Thyroid gland (tissue), 4 donors: ENCODE measurements at regions not wholly inside any gene's neighbourhood (a gene's known extent, or its start where the extent isn't known, plus 50 kb on each side); places are given as distances from the start of the nearest gene placed in this dataset.

Experiments used
- DNase-seq, 2 donors: peaks; one replicate each; pipeline ENCODE4 v3.0.0-alpha.2; 2019
- H3K27ac ChIP-seq, 3 donors: fragments of 200-600 bp; sonication (generic); 1 replicate in 2 of 3; 2 replicates in 1 of 3; pipeline ENCODE4 v1.5.1; 2016 to 2019; ENCODE audit warnings: mild to moderate bottlenecking in 1 of 3, moderate library complexity in 1 of 3
- H3K27me3 ChIP-seq: fragments of 200-600 bp; sonication (generic); one replicate; pipeline ENCODE4 v1.5.1; 2019
- H3K36me3 ChIP-seq, 2 donors: fragments of 200-600 bp; sonication (generic); one replicate each; pipeline ENCODE4 v1.5.1; 2016 to 2019
- H3K4me1 ChIP-seq, 2 donors: fragments of 200-600 bp; sonication (generic); one replicate each; pipeline ENCODE4 v1.5.1; 2017 to 2019
- H3K4me3 ChIP-seq, 3 donors: fragments of 200-600 bp; sonication (generic); replicated peaks in 1 of 3; 1 replicate in 2 of 3; 2 replicates in 1 of 3; pipeline ENCODE4 v1.5.1; 2016; ENCODE audit warnings: mild to moderate bottlenecking in 1 of 3
- H3K9me3 ChIP-seq: fragments of 200-600 bp; sonication (generic); one replicate; pipeline ENCODE4 v1.5.1; 2017
- CTCF ChIP-seq, 6 experiments: fragments of 200-600 bp in 3 of 6; fragments of 450-650 bp in 3 of 6; sonication (generic) in 3 of 6; IDR thresholded peaks; one replicate each; pipeline ENCODE4 v1.5.1; 2016 to 2019; ENCODE audit warnings: antibody characterized with exemption in 6 of 6, mild to moderate bottlenecking in 2 of 6, inconsistent platforms in 1 of 6, moderate library complexity in 1 of 6
- POLR2A ChIP-seq, 2 donors: fragments of 450-650 bp; IDR thresholded peaks; one replicate each; pipeline ENCODE4 v1.6.1; 2017; ENCODE audit warnings: antibody characterized with exemption in 2 of 2, mild to moderate bottlenecking in 2 of 2, moderate library complexity in 1 of 2
- WGBS, 2 donors: methylation state at CpG; one replicate each; pipeline ENCODE4 v1.1.5; 2017; 5-methylcytosine and 5-hydroxymethylcytosine counted together
- intact Hi-C: fragments of 100-400 bp; cut with DNase I; formaldehyde crosslinking; loops from one replicate; pipeline ENCODE4 v1.15.1; 2023

GRCh38 chr2:236879416-236879963 is 206.2 kb upstream of the COPS8 start:
- no peak for TF ChIP-seq POLR2A (IDR thresholded peaks at IDR 0.05)
- WGBS, 2 donors: 53 to 71% methylated on average over 3 of the region's 3 CpGs
- H3K4me3 ChIP-seq: no peak overlapping the region
- H3K27ac ChIP-seq: no peak overlapping the region
- H3K9me3 ChIP-seq: no peaks in the 10 kb centered on the region
- peak; percentile 23 to 47 for DNase-seq
- peaks cover 12 to 19% of the 10 kb centered on the region in 2 donors for H3K4me1 ChIP-seq
- intact Hi-C loops: no loop called here
- H3K36me3 ChIP-seq: no peaks in the 10 kb centered on the region
- no peaks in the 10 kb centered on the region for H3K27me3 ChIP-seq

GRCh38 chr2:236882074-236882473 is 203.6 kb upstream of the COPS8 start:
- TF ChIP-seq POLR2A (IDR thresholded peaks at IDR 0.05): no peak
- TF ChIP-seq CTCF (IDR thresholded peaks at IDR 0.05): no peak
- no peaks in the 10 kb centered on the region for H3K9me3 ChIP-seq
- no peak overlapping the region for H3K27ac ChIP-seq
- no peak for DNase-seq
- H3K4me1 ChIP-seq: peaks cover 4 to 10% of the 10 kb centered on the region in 2 donors
- intact Hi-C loops: no loop called here
- WGBS, 2 donors: 73 to 97% methylated on average over 2 of the region's 2 CpGs
- no peaks in the 10 kb centered on the region for H3K27me3 ChIP-seq
- H3K4me3 ChIP-seq: no peak overlapping the region
- no peaks in the 10 kb centered on the region for H3K36me3 ChIP-seq

GRCh38 chr2:236882930-236883329 is 202.8 kb upstream of the COPS8 start:
- no peak for DNase-seq
- Histone ChIP-seq H3K27ac (no peak overlapping the region), H3K36me3 (no peaks in the 10 kb centered on the region), H3K4me3 (no peak overlapping the region), H3K27me3 (no peaks in the 10 kb centered on the region), H3K9me3 (no peaks in the 10 kb centered on the region), H3K4me1 (peaks cover 9 to 11% of the 10 kb centered on the region in 2 donors)
- intact Hi-C loops: no loop called here
- WGBS, 2 donors: 90 to 92% methylated on average over 7 of the region's 7 CpGs
- no peak for TF ChIP-seq POLR2A (IDR thresholded peaks at IDR 0.05)
- TF ChIP-seq CTCF (IDR thresholded peaks at IDR 0.05): no peak

GRCh38 chr2:236883819-236884218 is 201.9 kb upstream of the COPS8 start:
- intact Hi-C loops: no loop called here

GRCh38 chr2:236884569-236885175 is 201.0 kb upstream of the COPS8 start:
- no peak overlapping the region for H3K4me3 ChIP-seq
- no peak overlapping the region for H3K27ac ChIP-seq
- DNase-seq: no peak
- peaks cover 6 to 20% of the 10 kb centered on the region in 2 donors for H3K4me1 ChIP-seq
- H3K36me3 ChIP-seq: no peaks in the 10 kb centered on the region
- TF ChIP-seq CTCF (IDR thresholded peaks at IDR 0.05) (no peak), POLR2A (IDR thresholded peaks at IDR 0.05) (no peak)
- intact Hi-C loops: no loop called here
- H3K9me3 ChIP-seq: no peaks in the 10 kb centered on the region
- H3K27me3 ChIP-seq: no peaks in the 10 kb centered on the region
- 76 to 97% methylated on average over 5 of the region's 5 CpGs for WGBS, 2 donors

More at GRCh38 chr2:236883819-236884218, 201.9 kb upstream of the COPS8 start:
- H3K4me3 ChIP-seq: no peak overlapping the region
- H3K4me1 ChIP-seq: peaks cover 11 to 18% of the 10 kb centered on the region in 2 donors
- H3K36me3 ChIP-seq: no peaks in the 10 kb centered on the region
- TF ChIP-seq POLR2A (IDR thresholded peaks at IDR 0.05) (no peak), CTCF (IDR thresholded peaks at IDR 0.05) (no peak)
- no peak overlapping the region for H3K27ac ChIP-seq
- WGBS, 2 donors: 76 to 87% methylated on average over 1 of the region's 1 CpG
- DNase-seq: no peak
- no peaks in the 10 kb centered on the region for H3K27me3 ChIP-seq
- no peaks in the 10 kb centered on the region for H3K9me3 ChIP-seq
